ENCODE measurements at regions not wholly inside any gene's neighbourhood (a gene's known extent, or its start where the extent isn't known, plus 50 kb on each side); places are given as distances from the start of the nearest gene placed in this dataset.

DNA sequence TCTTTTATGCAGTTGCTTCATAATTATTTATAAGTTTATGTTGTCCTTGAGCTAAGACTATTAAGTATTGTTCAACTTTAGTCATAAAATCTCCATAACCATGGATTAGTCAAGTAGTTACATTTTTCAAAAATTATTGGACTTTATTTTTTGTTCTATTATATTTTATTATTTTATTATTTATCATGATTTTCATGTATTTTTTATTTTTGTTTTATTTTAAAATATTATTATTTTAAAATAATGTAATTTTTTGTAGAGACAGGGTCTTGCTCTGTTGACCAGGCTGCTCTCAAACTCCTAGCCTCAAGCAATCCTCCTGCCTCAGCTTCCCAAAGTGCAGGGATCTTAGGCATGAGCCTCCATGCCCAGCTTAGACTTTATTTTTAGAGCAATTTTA, 102.3 kb downstream of the NOC3L start:
- POLR2A ChIA-PET (ENCODE audit: low non-redundant PET): no interaction called here
- H3K36me3 ChIP-seq (ENCODE audit: insufficient read depth, low read length, poor library complexity, severe bottlenecking): no peaks in the 10 kb centered on the region
- CTCF ChIA-PET: no interaction called here
- DNase-seq (ENCODE audit: low spot score): no peak
- BruUV-seq (replicated peaks): no TSS peak
- H3K27me3 ChIP-seq (replicated peaks; ENCODE audit: insufficient read depth, low read depth, low read length, poor library complexity): no peaks in the 10 kb centered on the region
- intact Hi-C loops (cut with micrococcal nuclease; ENCODE audit: unreplicated experiment): no loop called here
- H3K27ac ChIP-seq (ENCODE audit: low read depth, low read length, poor library complexity, severe bottlenecking): no peak overlapping the region
- no peak overlapping the region for H3K4me3 ChIP-seq (ENCODE audit: low read depth, low read length, poor library complexity, severe bottlenecking)
- H3K9me3 ChIP-seq (ENCODE audit: low read depth, low read length, poor library complexity, severe bottlenecking): no peaks in the 10 kb centered on the region
- H3K4me1 ChIP-seq (ENCODE audit: insufficient read depth, low read length, poor library complexity, severe bottlenecking): no peaks in the 10 kb centered on the region
- TF ChIP-seq, protein P1, sequence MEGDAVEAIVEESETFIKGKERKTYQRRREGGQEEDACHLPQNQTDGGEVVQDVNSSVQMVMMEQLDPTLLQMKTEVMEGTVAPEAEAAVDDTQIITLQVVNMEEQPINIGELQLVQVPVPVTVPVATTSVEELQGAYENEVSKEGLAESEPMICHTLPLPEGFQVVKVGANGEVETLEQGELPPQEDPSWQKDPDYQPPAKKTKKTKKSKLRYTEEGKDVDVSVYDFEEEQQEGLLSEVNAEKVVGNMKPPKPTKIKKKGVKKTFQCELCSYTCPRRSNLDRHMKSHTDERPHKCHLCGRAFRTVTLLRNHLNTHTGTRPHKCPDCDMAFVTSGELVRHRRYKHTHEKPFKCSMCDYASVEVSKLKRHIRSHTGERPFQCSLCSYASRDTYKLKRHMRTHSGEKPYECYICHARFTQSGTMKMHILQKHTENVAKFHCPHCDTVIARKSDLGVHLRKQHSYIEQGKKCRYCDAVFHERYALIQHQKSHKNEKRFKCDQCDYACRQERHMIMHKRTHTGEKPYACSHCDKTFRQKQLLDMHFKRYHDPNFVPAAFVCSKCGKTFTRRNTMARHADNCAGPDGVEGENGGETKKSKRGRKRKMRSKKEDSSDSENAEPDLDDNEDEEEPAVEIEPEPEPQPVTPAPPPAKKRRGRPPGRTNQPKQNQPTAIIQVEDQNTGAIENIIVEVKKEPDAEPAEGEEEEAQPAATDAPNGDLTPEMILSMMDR (conservative IDR thresholded peaks at IDR 0.05; ENCODE audit: low read depth, low read length): no peak
- no peak for TF ChIP-seq EZH2 (IDR thresholded peaks at IDR 0.05; ENCODE audit: borderline replicate concordance, low read depth, low read length, poor library complexity, severe bottlenecking)

DNA sequence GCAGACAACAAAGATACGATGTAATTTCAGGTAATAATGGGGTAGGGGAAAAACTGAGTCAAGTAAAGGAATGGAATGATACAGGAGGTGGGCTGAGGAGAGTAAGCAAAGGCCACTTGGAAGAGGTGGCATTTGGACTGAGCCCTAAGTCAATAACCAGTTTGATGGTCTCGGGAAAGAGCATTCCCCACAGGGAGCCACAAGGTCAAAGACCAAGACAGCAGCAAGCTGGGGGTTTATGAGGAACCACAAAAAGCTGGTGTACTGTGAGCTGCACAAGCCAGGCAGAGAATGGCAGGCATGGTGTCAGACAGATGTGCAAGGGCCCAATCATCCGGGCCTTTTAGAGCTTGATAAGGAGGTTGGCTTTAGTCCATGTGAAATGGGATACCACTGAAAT, 98.7 kb downstream of the NOC3L start:
- intact Hi-C loops (cut with micrococcal nuclease; ENCODE audit: unreplicated experiment): no loop called here
- CTCF ChIA-PET: no interaction called here

DNA sequence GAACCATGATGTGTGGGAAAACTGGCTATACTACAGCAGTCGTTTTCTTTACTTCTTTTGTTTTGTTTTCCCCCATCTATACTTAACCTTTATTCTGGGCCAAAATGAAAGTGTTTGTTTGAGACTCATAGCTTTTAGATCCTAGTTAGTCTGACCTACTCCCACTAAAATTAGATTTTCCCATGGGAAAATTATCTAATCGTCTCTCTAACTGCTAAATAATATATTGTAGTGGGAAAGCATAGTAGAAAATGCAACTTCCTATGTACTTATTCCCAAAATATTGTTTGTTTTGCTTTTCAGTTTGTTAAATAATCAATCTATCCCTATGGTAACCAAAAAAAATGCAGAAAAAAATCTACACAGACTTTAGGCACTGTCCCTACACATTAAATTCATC, 96.6 kb downstream of the NOC3L start:
- Histone ChIP-seq H3K27ac (ENCODE audit: low read depth, low read length, poor library complexity, severe bottlenecking) (no peak overlapping the region), H3K4me1 (ENCODE audit: insufficient read depth, low read length, poor library complexity, severe bottlenecking) (no peaks in the 10 kb centered on the region), H3K4me3 (ENCODE audit: low read depth, low read length, poor library complexity, severe bottlenecking) (no peak overlapping the region), H3K36me3 (ENCODE audit: insufficient read depth, low read length, poor library complexity, severe bottlenecking) (no peaks in the 10 kb centered on the region), H3K27me3 (replicated peaks; ENCODE audit: insufficient read depth, low read depth, low read length, poor library complexity) (no peaks in the 10 kb centered on the region), H3K9me3 (ENCODE audit: low read depth, low read length, poor library complexity, severe bottlenecking) (no peaks in the 10 kb centered on the region)
- intact Hi-C loops (cut with micrococcal nuclease; ENCODE audit: unreplicated experiment): loop anchor here (5.0 kb wide), 1 partner anchor 51 kb away; no protein-coding TSS in a partner anchor
- no peak for DNase-seq (ENCODE audit: low spot score)
- TF ChIP-seq, protein P1 (conservative IDR thresholded peaks at IDR 0.05; ENCODE audit: low read depth, low read length): no peak
- TF ChIP-seq EZH2 (IDR thresholded peaks at IDR 0.05; ENCODE audit: borderline replicate concordance, low read depth, low read length, poor library complexity, severe bottlenecking): no peak
- CTCF ChIA-PET: no interaction called here
- no TSS peak for BruUV-seq (replicated peaks)
- POLR2A ChIA-PET (ENCODE audit: low non-redundant PET): no interaction called here

More for the DNA sequence above, 98.7 kb downstream of the NOC3L start:
- H3K36me3 ChIP-seq (ENCODE audit: insufficient read depth, low read length, poor library complexity, severe bottlenecking): no peaks in the 10 kb centered on the region
- no peak overlapping the region for H3K27ac ChIP-seq (ENCODE audit: low read depth, low read length, poor library complexity, severe bottlenecking)
- H3K9me3 ChIP-seq (ENCODE audit: low read depth, low read length, poor library complexity, severe bottlenecking): no peaks in the 10 kb centered on the region
- no peak for TF ChIP-seq EZH2 (IDR thresholded peaks at IDR 0.05; ENCODE audit: borderline replicate concordance, low read depth, low read length, poor library complexity, severe bottlenecking)
- H3K4me3 ChIP-seq (ENCODE audit: low read depth, low read length, poor library complexity, severe bottlenecking): no peak overlapping the region
- no peak for DNase-seq (ENCODE audit: low spot score)
- no TSS peak for BruUV-seq (replicated peaks)
- POLR2A ChIA-PET (ENCODE audit: low non-redundant PET): no interaction called here
- H3K27me3 ChIP-seq (replicated peaks; ENCODE audit: insufficient read depth, low read depth, low read length, poor library complexity): no peaks in the 10 kb centered on the region
- H3K4me1 ChIP-seq (ENCODE audit: insufficient read depth, low read length, poor library complexity, severe bottlenecking): no peaks in the 10 kb centered on the region

DNA sequence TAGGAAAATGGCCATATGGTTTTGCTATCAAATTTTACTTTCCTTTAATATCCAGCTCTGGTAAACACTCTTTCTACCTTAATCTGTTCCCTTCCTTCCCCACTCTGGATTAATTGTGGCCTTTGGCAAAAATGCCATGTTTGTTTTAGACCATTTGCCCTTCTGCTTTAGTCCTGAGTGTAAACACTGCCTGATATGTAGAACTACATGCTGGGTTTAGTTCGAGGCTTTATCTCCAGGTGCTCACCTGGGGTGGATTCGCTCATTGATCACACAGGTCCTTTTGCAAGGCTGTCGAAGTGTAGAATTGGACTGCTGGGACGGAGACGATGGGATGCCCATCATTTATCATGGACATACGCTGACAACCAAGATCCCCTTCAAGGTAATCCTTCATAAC, 94.1 kb downstream of the NOC3L start:
- POLR2A ChIA-PET (ENCODE audit: low non-redundant PET): no interaction called here

More for the DNA sequence above, 94.1 kb downstream of the NOC3L start:
- intact Hi-C loops (cut with micrococcal nuclease; ENCODE audit: unreplicated experiment): loop anchor here (5.0 kb wide), 1 partner anchor 49 kb away; no protein-coding TSS in a partner anchor
- Histone ChIP-seq H3K27me3 (replicated peaks; ENCODE audit: insufficient read depth, low read depth, low read length, poor library complexity) (no peaks in the 10 kb centered on the region), H3K4me3 (ENCODE audit: low read depth, low read length, poor library complexity, severe bottlenecking) (no peak overlapping the region), H3K4me1 (ENCODE audit: insufficient read depth, low read length, poor library complexity, severe bottlenecking) (no peaks in the 10 kb centered on the region), H3K27ac (ENCODE audit: low read depth, low read length, poor library complexity, severe bottlenecking) (no peak overlapping the region), H3K9me3 (ENCODE audit: low read depth, low read length, poor library complexity, severe bottlenecking) (no peaks in the 10 kb centered on the region), H3K36me3 (ENCODE audit: insufficient read depth, low read length, poor library complexity, severe bottlenecking) (no peaks in the 10 kb centered on the region)
- DNase-seq (ENCODE audit: low spot score): no peak
- CTCF ChIA-PET: interaction anchor here (0.5 kb wide), 1 partner anchor 19 kb away, joined by 9 read pairs; no protein-coding TSS in a partner anchor
- TF ChIP-seq, protein P1 (conservative IDR thresholded peaks at IDR 0.05; ENCODE audit: low read depth, low read length): no peak
- no peak for TF ChIP-seq EZH2 (IDR thresholded peaks at IDR 0.05; ENCODE audit: borderline replicate concordance, low read depth, low read length, poor library complexity, severe bottlenecking)
- no TSS peak for BruUV-seq (replicated peaks)
